ENCODE measurements at regions not wholly inside any gene's neighbourhood (a gene's known extent, or its start where the extent isn't known, plus 50 kb on each side); places are given as distances from the start of the nearest gene placed in this dataset.
A peak's percentile ranks its signal among the peaks of the same experiment; 100 is the strongest.

DNA sequence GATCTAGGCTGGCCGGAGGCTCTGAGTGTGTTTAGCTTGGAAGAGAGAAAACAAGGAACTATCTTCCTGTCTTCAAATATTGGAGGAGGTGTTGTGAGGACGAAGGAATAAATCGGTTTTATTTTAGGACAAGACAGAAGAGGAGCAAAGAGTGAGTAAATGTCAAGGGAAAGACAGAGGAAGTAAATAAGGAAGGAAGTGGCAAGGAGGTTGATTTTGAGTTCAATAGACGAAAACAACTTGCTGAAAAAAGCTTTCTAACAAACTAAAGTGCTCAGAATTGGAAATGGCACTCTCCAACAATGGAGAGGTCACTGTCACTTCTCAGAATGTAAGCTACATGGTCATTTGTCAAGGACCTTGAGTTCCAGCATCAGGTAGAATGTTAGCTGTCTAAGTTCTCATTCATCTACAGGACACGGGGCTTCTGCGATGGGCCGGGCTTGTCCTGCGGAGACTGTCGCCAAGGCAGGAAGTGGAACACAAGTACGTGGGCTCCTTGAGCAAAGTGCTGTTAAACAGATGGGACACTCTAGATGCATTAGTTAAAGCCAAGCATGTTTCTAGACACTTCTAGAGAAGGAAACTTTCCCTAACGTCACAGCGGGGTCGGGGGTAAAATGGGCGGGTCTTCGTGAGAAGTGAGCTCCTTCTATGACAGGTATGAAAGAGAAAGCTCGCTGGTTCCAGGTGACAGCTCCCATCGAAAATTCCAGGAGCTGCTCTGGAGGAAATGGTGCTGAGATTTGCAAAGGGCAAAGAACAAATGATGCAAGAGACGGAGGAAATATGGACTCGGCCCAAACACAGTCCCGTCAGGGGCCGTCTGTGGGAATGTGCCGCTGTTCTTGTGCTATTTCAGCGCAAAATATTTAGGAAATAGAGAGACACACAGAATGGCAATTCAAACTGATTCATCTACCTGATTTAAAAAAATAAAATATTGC, 103.9 kb upstream of the UBL3 start:
- ATAC-seq (peak; percentile 84 to 86), DNase-seq (peak; percentile 32)
- peaks cover 2% of the 10 kb centered on the region for H3K27me3 Mint-ChIP-seq (ENCODE audit: low read depth)
- H3K9me3 Mint-ChIP-seq, result no peaks in the 10 kb centered on the region
- H3K4me1 Mint-ChIP-seq (ENCODE audit: low read depth), result peaks cover 34% of the 10 kb centered on the region
- H3K36me3 Mint-ChIP-seq (ENCODE audit: insufficient read depth), result no peaks in the 10 kb centered on the region
- H3K4me3 Mint-ChIP-seq, result peak overlapping the region; percentile 78

DNA sequence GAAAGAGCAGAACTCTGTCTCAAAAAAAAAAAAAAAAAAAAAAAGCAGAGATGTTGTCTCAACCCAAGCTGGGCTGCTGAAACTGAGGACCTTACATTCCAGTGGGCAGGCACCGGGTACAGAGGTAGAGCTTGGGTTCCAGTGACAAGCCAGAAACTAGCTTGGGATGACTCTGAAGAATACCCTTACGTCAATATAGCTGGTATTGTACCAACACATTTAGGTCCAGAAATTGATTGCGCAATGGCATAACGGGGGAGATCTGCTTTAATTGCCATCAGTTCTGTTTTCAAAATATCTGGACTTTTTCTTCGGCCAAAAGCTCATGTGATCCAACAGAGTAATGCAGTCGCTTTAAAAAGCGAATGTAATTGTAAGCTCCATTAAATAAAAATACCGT, 103.1 kb upstream of the UBL3 start:
- ATAC-seq (no peak), DNase-seq (no peak)
- peaks cover 34% of the 10 kb centered on the region for H3K4me1 Mint-ChIP-seq (ENCODE audit: low read depth)
- H3K9me3 Mint-ChIP-seq, result no peaks in the 10 kb centered on the region
- peak overlapping the region; percentile 78 for H3K4me3 Mint-ChIP-seq
- H3K36me3 Mint-ChIP-seq (ENCODE audit: insufficient read depth), result no peaks in the 10 kb centered on the region
- H3K27me3 Mint-ChIP-seq (ENCODE audit: low read depth), result peaks cover 2% of the 10 kb centered on the region

DNA sequence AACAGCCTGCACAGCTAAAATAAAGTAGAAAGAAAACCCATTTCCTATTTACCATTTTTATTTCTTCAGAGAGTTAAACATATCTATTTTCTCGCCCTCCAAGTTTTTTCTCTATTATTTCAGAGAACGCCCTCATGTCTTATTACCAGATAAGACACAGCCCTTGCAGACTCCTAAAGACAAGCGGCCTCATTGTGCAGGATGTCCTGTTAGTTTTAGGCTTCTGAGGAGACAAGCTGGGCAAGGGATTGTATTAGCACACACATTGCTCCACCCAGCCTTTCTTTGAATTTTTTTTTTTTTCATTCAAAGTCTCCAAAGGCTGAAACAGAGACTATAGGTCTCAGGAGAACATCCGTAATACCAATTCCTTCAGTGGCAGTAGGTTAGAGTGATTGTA, 101.8 kb upstream of the UBL3 start:
- Mint-ChIP-seq H3K4me1 (ENCODE audit: low read depth) (peaks cover 26% of the 10 kb centered on the region), H3K9me3 (no peaks in the 10 kb centered on the region), H3K4me3 (no peak overlapping the region), H3K27me3 (ENCODE audit: low read depth) (peaks cover 2% of the 10 kb centered on the region), H3K36me3 (ENCODE audit: insufficient read depth) (no peaks in the 10 kb centered on the region)
- DNase-seq, result no peak
- no peak for ATAC-seq

GRCh38 chr13:29948791-29949190, 98.4 kb upstream of the UBL3 start:
- peaks cover 2% of the 10 kb centered on the region for H3K27me3 Mint-ChIP-seq (ENCODE audit: low read depth)
- ATAC-seq, result no peak
- no peaks in the 10 kb centered on the region for H3K9me3 Mint-ChIP-seq
- no peak overlapping the region for H3K4me3 Mint-ChIP-seq
- DNase-seq, result no peak
- H3K4me1 Mint-ChIP-seq (ENCODE audit: low read depth), result peaks cover 10% of the 10 kb centered on the region
- peaks cover 4% of the 10 kb centered on the region for H3K36me3 Mint-ChIP-seq (ENCODE audit: insufficient read depth)

DNA sequence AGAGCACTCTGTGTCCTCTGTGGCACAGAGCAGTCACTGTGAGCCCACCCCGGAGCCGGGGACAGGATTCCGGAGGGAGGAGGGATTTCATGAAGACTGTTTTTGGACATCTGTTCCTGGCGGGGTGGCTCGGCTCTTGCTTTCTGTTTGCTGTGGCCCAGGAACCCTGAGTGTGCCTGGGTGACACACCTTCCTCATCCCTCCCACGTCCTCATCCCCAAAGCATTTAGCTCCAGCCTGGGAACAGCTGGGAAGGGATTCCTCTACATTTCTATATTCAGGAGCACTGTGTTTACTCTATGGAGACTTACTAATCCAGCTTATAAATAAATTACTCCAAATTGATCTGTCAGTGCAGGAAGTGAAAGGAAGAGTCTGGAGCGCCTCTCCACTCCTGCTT, 97.8 kb upstream of the UBL3 start:
- Mint-ChIP-seq H3K9me3 (no peaks in the 10 kb centered on the region), H3K4me3 (no peak overlapping the region), H3K36me3 (ENCODE audit: insufficient read depth) (peaks cover 4% of the 10 kb centered on the region), H3K27me3 (ENCODE audit: low read depth) (peaks cover 2% of the 10 kb centered on the region), H3K4me1 (ENCODE audit: low read depth) (peaks cover 11% of the 10 kb centered on the region)
- DNase-seq (no peak), ATAC-seq (no peak)

GRCh38 chr13:29947839-29948238, 97.4 kb upstream of the UBL3 start:
- Mint-ChIP-seq H3K9me3 (no peaks in the 10 kb centered on the region), H3K27me3 (ENCODE audit: low read depth) (peaks cover 2% of the 10 kb centered on the region), H3K36me3 (ENCODE audit: insufficient read depth) (peaks cover 4% of the 10 kb centered on the region), H3K4me3 (no peak overlapping the region), H3K4me1 (ENCODE audit: low read depth) (peaks cover 10% of the 10 kb centered on the region)
- no peak for ATAC-seq
- DNase-seq, result no peak

DNA sequence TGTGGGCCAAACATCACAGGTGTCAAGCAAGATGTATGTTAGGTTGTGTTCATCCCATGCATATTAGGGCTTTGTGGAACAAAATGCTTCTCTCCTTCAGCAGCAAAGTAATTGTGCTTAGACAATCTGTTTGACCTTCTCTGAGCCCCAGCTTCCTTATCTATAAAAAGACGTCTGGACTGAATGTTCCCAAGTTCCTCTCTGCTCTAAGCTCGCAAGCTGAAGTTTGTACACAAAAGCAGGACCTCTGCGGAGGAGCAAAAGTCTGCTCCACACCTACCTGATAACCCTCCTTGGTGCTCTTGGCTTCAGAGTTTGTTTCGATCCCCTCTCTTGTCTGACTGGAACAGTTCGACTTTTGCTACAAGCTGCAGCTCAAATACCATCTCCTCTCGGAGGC, 95.7 kb upstream of the UBL3 start:
- no peak for DNase-seq
- Mint-ChIP-seq H3K36me3 (ENCODE audit: insufficient read depth) (peaks cover 6% of the 10 kb centered on the region), H3K9me3 (no peaks in the 10 kb centered on the region), H3K27me3 (ENCODE audit: low read depth) (peaks cover 2% of the 10 kb centered on the region), H3K4me3 (no peak overlapping the region), H3K4me1 (ENCODE audit: low read depth) (peaks cover 9% of the 10 kb centered on the region)
- no peak for ATAC-seq

GRCh38 chr13:29943686-29944085, 93.3 kb upstream of the UBL3 start:
- Mint-ChIP-seq H3K36me3 (ENCODE audit: insufficient read depth) (peaks cover 6% of the 10 kb centered on the region), H3K4me1 (ENCODE audit: low read depth) (peaks cover 23% of the 10 kb centered on the region), H3K9me3 (no peaks in the 10 kb centered on the region), H3K4me3 (no peak overlapping the region), H3K27me3 (ENCODE audit: low read depth) (no peaks in the 10 kb centered on the region)
- DNase-seq (no peak), ATAC-seq (no peak)

- DNase-seq, result no peak
- no peak for ATAC-seq
- H3K4me3 Mint-ChIP-seq, result no peak overlapping the region
- peaks cover 25% of the 10 kb centered on the region for H3K4me1 Mint-ChIP-seq (ENCODE audit: low read depth)
- H3K9me3 Mint-ChIP-seq, result no peaks in the 10 kb centered on the region
- no peaks in the 10 kb centered on the region for H3K27me3 Mint-ChIP-seq (ENCODE audit: low read depth)
- H3K36me3 Mint-ChIP-seq (ENCODE audit: insufficient read depth), result peaks cover 6% of the 10 kb centered on the region
Measured at GRCh38 chr13:29943273-29943672, 92.9 kb upstream of the UBL3 start.

GRCh38 chr13:29940715-29941114, 90.3 kb upstream of the UBL3 start:
- H3K36me3 Mint-ChIP-seq (ENCODE audit: insufficient read depth), result peaks cover 6% of the 10 kb centered on the region
- H3K9me3 Mint-ChIP-seq, result no peaks in the 10 kb centered on the region
- H3K27me3 Mint-ChIP-seq (ENCODE audit: low read depth), result no peaks in the 10 kb centered on the region
- H3K4me3 Mint-ChIP-seq, result no peak overlapping the region
- DNase-seq (no peak), ATAC-seq (no peak)
- peaks cover 51% of the 10 kb centered on the region for H3K4me1 Mint-ChIP-seq (ENCODE audit: low read depth)

GRCh38 chr13:29939158-29939557, 88.7 kb upstream of the UBL3 start:
- Mint-ChIP-seq H3K4me1 (ENCODE audit: low read depth) (peaks cover 66% of the 10 kb centered on the region), H3K4me3 (no peak overlapping the region)

DNA sequence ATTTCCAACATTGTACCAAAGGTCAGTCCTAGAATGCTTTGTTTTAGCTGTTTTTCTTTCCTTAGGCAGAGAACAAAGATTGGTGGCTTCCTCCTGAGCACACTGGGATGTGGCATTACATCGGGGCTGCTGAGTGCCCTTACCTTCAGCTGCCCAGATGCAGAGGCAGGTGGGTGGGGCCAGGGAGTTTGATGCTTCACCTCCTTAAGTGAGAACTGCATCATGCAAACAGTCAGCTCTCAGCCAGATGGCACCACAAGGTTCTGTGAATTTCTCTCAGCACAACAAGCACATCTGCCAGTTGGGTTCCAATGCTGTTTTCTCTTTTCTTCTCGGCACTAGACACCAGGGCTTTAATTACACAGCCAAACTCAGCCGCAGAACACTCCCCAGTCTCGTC, 87.4 kb upstream of the UBL3 start:
- Mint-ChIP-seq H3K4me1 (ENCODE audit: low read depth) (peaks cover 59% of the 10 kb centered on the region), H3K36me3 (ENCODE audit: insufficient read depth) (peaks cover 2% of the 10 kb centered on the region), H3K27me3 (ENCODE audit: low read depth) (no peaks in the 10 kb centered on the region), H3K4me3 (no peak overlapping the region), H3K9me3 (no peaks in the 10 kb centered on the region)
- DNase-seq (peak; percentile 17), ATAC-seq (no peak)

More at GRCh38 chr13:29939158-29939557, 88.7 kb upstream of the UBL3 start:
- no peaks in the 10 kb centered on the region for H3K9me3 Mint-ChIP-seq
- H3K27me3 Mint-ChIP-seq (ENCODE audit: low read depth), result no peaks in the 10 kb centered on the region
- DNase-seq (no peak), ATAC-seq (no peak)
- peaks cover 2% of the 10 kb centered on the region for H3K36me3 Mint-ChIP-seq (ENCODE audit: insufficient read depth)

- Mint-ChIP-seq H3K4me1 (ENCODE audit: low read depth) (peaks cover 59% of the 10 kb centered on the region), H3K36me3 (ENCODE audit: insufficient read depth) (peaks cover 2% of the 10 kb centered on the region), H3K9me3 (no peaks in the 10 kb centered on the region), H3K4me3 (no peak overlapping the region), H3K27me3 (ENCODE audit: low read depth) (no peaks in the 10 kb centered on the region)
- no peak for DNase-seq
- ATAC-seq, result no peak
Measured at GRCh38 chr13:29937379-29937778, 87.0 kb upstream of the UBL3 start.

DNA sequence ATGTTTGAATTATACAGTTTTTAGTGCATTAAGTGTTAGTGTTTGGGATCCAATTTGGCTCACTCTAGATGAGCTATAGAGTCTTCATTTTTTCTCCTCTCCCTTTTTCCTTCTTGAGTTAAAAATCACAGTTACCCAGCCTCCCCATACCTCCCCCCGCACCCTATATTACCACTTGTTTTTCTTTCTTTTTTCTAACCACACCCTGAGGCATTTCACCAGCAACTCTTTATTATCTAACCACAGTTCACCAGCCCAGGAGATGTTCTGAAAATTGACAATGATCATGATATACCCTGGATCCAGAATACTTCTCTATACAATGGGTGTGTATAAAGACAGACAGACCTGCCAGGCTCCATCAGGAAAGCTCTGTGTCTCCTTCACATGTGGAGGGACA, 86.5 kb upstream of the UBL3 start:
- DNase-seq (no peak), ATAC-seq (no peak)
- Mint-ChIP-seq H3K36me3 (ENCODE audit: insufficient read depth) (no peaks in the 10 kb centered on the region), H3K27me3 (ENCODE audit: low read depth) (no peaks in the 10 kb centered on the region), H3K4me1 (ENCODE audit: low read depth) (peaks cover 57% of the 10 kb centered on the region), H3K4me3 (peak overlapping the region; percentile 84), H3K9me3 (no peaks in the 10 kb centered on the region)

DNA sequence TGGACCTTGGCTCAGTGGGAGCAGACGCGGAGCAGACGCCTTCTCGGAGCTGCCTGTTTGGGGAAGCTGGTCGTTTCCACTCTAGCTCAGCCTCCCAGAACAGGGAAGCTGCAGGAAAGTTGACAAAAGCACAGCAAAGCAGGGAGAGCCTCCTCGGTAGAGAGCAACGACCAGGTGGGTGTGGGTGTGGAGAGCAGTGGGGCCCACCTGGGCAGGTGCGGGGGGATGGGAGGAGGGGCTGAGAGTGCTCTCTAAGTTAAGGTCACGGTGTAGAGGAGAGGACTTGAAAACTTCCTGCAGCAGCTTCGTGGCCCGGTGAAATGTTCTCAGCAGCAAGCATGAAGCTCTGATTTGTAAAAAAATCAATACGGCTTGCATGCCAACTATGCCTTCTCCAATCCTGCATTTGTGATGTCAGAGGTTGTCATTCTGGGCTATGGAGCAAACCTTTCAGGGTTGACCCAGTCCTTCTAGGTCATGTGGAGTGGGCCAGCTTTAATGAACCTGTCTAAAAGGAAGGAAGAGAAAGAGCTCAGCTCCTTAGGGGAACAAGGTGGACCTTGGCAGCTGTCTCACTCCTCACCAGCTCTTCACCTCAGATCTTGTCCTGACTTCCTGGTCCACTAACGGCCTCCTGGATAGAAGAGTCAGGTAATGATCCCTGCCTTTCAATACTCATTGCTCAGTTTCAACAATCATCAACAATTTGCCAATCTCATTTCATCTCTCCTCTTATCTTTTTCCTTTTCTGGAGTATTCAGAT, 85.8 kb upstream of the UBL3 start:
- peak; percentile 1 to 6 for ATAC-seq
- Mint-ChIP-seq H3K36me3 (ENCODE audit: insufficient read depth) (no peaks in the 10 kb centered on the region), H3K4me1 (ENCODE audit: low read depth) (peaks cover 57% of the 10 kb centered on the region)

More for the DNA sequence above, 85.8 kb upstream of the UBL3 start:
- Mint-ChIP-seq H3K9me3 (no peaks in the 10 kb centered on the region), H3K27me3 (ENCODE audit: low read depth) (no peaks in the 10 kb centered on the region), H3K4me3 (peak overlapping the region; percentile 84)
- DNase-seq, result no peak

Data from activated T-cell treated with anti-CD3 and anti-CD28 coated beads, Interleukin-2, amount 50 U/mL, for 4 hours (primary cell).